Amygdala (tissue), 56 donors: ENCODE measurements at regions not wholly inside any gene's neighbourhood (a gene's known extent, or its start where the extent isn't known, plus 50 kb on each side); places are given as distances from the start of the nearest gene placed in this dataset.
"Not testable (repeated sequence)": the region's sequence is repeated elsewhere in the genome, so short reads cannot be mapped to it uniquely, and the experiment has no call there.

Source experiments
- DNase-seq, 56 donors: peaks; one replicate each; lab custom pipeline; 2025; lab: John Stamatoyannopoulos, UW

GRCh38 chr11:8768625-8769333 is 86.2 kb downstream of the RPL27A start:
- DNase-seq: no peak

GRCh38 chr11:8772571-8773519 is 90.3 kb downstream of the RPL27A start:
- DNase-seq: no peak

GRCh38 chr11:8773916-8774539 is 91.4 kb downstream of the RPL27A start:
- no peak for DNase-seq

- DNase-seq: not testable (repeated sequence)
These were observed 92.3 kb downstream of the RPL27A start for GRCh38 chr11:8774916-8775315.

GRCh38 chr11:8775332-8775731 is 92.7 kb downstream of the RPL27A start:
- no peak for DNase-seq

GRCh38 chr11:8775734-8776133 is 93.1 kb downstream of the RPL27A start:
- no peak for DNase-seq

- DNase-seq: no peak
These were observed 93.6 kb downstream of the RPL27A start for GRCh38 chr11:8776209-8776608.

GRCh38 chr11:8777907-8778767 is 95.5 kb downstream of the RPL27A start:
- DNase-seq: peak in 9 of 56 donors; percentile 11 to 30 (median 24)

- no peak for DNase-seq
These were observed 96.5 kb downstream of the RPL27A start for GRCh38 chr11:8779107-8779506.

GRCh38 chr11:8779732-8780131 is 97.1 kb downstream of the RPL27A start:
- DNase-seq: no peak

GRCh38 chr11:8784954-8785353 is 102.4 kb downstream of the RPL27A start:
- no peak for DNase-seq

GRCh38 chr11:8785457-8785856 is 102.9 kb downstream of the RPL27A start:
- no peak for DNase-seq

- DNase-seq: no peak
These were observed 103.4 kb downstream of the RPL27A start for GRCh38 chr11:8785998-8786397.

GRCh38 chr11:8786933-8787332 is 104.3 kb downstream of the RPL27A start:
- no peak for DNase-seq

GRCh38 chr11:8787372-8787771 is 104.8 kb downstream of the RPL27A start:
- no peak for DNase-seq

GRCh38 chr11:8788616-8789015 is 106.0 kb downstream of the RPL27A start:
- DNase-seq: no peak

GRCh38 chr11:8789864-8790263 is 107.3 kb downstream of the RPL27A start:
- no peak for DNase-seq

- DNase-seq: no peak
These were observed 108.4 kb downstream of the RPL27A start for GRCh38 chr11:8790968-8791367.

- no peak for DNase-seq
These were observed 110.1 kb downstream of the RPL27A start for GRCh38 chr11:8792710-8793109.

- DNase-seq: no peak
These were observed 110.7 kb downstream of the RPL27A start for GRCh38 chr11:8793114-8793777.
